Adrenal gland (tissue), 9 donors: ENCODE measurements at regions not wholly inside any gene's neighbourhood (a gene's known extent, or its start where the extent isn't known, plus 50 kb on each side); places are given as distances from the start of the nearest gene placed in this dataset.
A peak's percentile ranks its signal among the peaks of the same experiment; 100 is the strongest.

Source experiments
- DNase-seq, 7 donors: peaks; one replicate each; pipeline ENCODE4 v3.0.0-alpha.2; 2019 to 2020
- H3K27ac ChIP-seq, 5 donors: fragments of 200-600 bp; sonication (generic) in 4 of 5; 1 replicate in 3 of 5; 2 replicates in 2 of 5; pipeline versions ENCODE4 v1.5.1 to v1.8.0; 2016 to 2020; ENCODE audit warnings: mild to moderate bottlenecking in 1 of 5
- H3K27me3 ChIP-seq: fragments of 200-600 bp; 2 replicates; pipeline ENCODE4 v1.8.0; 2021
- H3K36me3 ChIP-seq, 2 donors: fragments of 200-600 bp; replicated peaks in 1 of 2; 1 replicate in 1 of 2; 2 replicates in 1 of 2; pipeline versions ENCODE4 v1.5.1 to v1.8.0; 2018 to 2022
- H3K4me1 ChIP-seq, 2 donors: fragments of 200-600 bp; replicated peaks in 1 of 2; 1 replicate in 1 of 2; 2 replicates in 1 of 2; pipeline versions ENCODE4 v1.5.1 to v1.8.0; 2018 to 2021
- H3K4me3 ChIP-seq, 4 donors: fragments of 200-600 bp; sonication (generic) in 3 of 4; one replicate each; pipeline ENCODE4 v1.5.1; 2016 to 2018
- H3K9me3 ChIP-seq, 3 donors: fragments of 200-600 bp; sonication (generic) in 1 of 3; replicated peaks in 1 of 3; 1 replicate in 2 of 3; 2 replicates in 1 of 3; pipeline versions ENCODE4 v1.5.1 to v1.8.0; 2016 to 2021
- CTCF ChIP-seq, 6 experiments: fragments of 450-650 bp in 4 of 6; fragments of 200-600 bp in 2 of 6; sonication (generic) in 1 of 6; IDR thresholded peaks; 1 replicate in 5 of 6; 2 replicates in 1 of 6; pipeline versions ENCODE4 v1.5.1 to v1.8.0; 2016 to 2021; ENCODE audit warnings: antibody characterized with exemption in 6 of 6, mild to moderate bottlenecking in 2 of 6, moderate library complexity in 1 of 6
- POLR2A ChIP-seq, 2 donors: fragments of 450-650 bp; IDR thresholded peaks; one replicate each; pipeline ENCODE4 v1.6.1; 2017; ENCODE audit warnings: antibody characterized with exemption in 2 of 2, mild to moderate bottlenecking in 2 of 2, moderate library complexity in 1 of 2
- WGBS, 4 donors: extraction: QIAGEN DNeasy Blood & Tissue Kit in 2 of 4; methylation state at CpG; one replicate each; pipeline versions ENCODE4 v1.1.5 to v1.1.7; 2013 to 2017; 5-methylcytosine and 5-hydroxymethylcytosine counted together
- intact Hi-C, 2 donors: fragments of 100-400 bp; cut with DNase I; formaldehyde crosslinking; loops; one replicate each; pipeline versions ENCODE4 v1.14.1 to v1.15.0; 2022 to 2023
- donor health status: healthy with polysubstance abuse.
- donor health status: Bipolar disorder and iron deficiency.
- donor health status: DM: yes; HTN: yes; CAD: no.
- donor health status: DM: no; HTN: no; CAD: no.
- donor health status: DM: no; HTN: no; CAD: no.

GRCh38 chr5:176162198-176162597, 76.0 kb upstream of the SIMC1 start:
- Histone ChIP-seq H3K4me3 (no peak overlapping the region), H3K27ac (no peak overlapping the region), H3K4me1 (no peaks in the 10 kb centered on the region), H3K27me3 (no peaks in the 10 kb centered on the region), H3K9me3 (no peaks in the 10 kb centered on the region), H3K36me3 (no peaks in the 10 kb centered on the region)
- intact Hi-C loops: no loop called here
- TF ChIP-seq CTCF (IDR thresholded peaks at IDR 0.05): no peak
- TF ChIP-seq POLR2A (IDR thresholded peaks at IDR 0.05): no peak
- WGBS, 4 donors: 24 to 45% (median 34%) methylated on average over 3 of the region's 3 CpGs
- peak in 6 of 7 donors; percentile 40 to 69 (median 50) for DNase-seq

GRCh38 chr5:176162888-176163287, 75.3 kb upstream of the SIMC1 start:
- Histone ChIP-seq H3K9me3 (no peaks in the 10 kb centered on the region), H3K27me3 (no peaks in the 10 kb centered on the region), H3K4me1 (no peaks in the 10 kb centered on the region), H3K27ac (no peak overlapping the region), H3K4me3 (no peak overlapping the region), H3K36me3 (no peaks in the 10 kb centered on the region)
- intact Hi-C loops: no loop called here
- no peak for TF ChIP-seq POLR2A (IDR thresholded peaks at IDR 0.05)
- TF ChIP-seq CTCF (IDR thresholded peaks at IDR 0.05): no peak
- no peak for DNase-seq
- WGBS, 4 donors: 82 to 89% (median 85%) methylated on average over 4 of the region's 4 CpGs

- H3K27ac ChIP-seq: no peak overlapping the region
- H3K4me1 ChIP-seq: no peaks in the 10 kb centered on the region
- no peak for TF ChIP-seq POLR2A (IDR thresholded peaks at IDR 0.05)
- TF ChIP-seq CTCF (IDR thresholded peaks at IDR 0.05): no peak
- H3K36me3 ChIP-seq: no peaks in the 10 kb centered on the region
- no peaks in the 10 kb centered on the region for H3K9me3 ChIP-seq
- DNase-seq: no peak
- 88 to 92% (median 89%) methylated on average over 4 of the region's 4 CpGs for WGBS, 4 donors
- intact Hi-C loops: no loop called here
- no peaks in the 10 kb centered on the region for H3K27me3 ChIP-seq
- no peak overlapping the region for H3K4me3 ChIP-seq
Measured at GRCh38 chr5:176166427-176166826, 71.8 kb upstream of the SIMC1 start.

- no peaks in the 10 kb centered on the region for H3K27me3 ChIP-seq
- H3K4me3 ChIP-seq: no peak overlapping the region
Measured at GRCh38 chr5:176167800-176168199, 70.4 kb upstream of the SIMC1 start.

More at GRCh38 chr5:176167800-176168199, 70.4 kb upstream of the SIMC1 start:
- Histone ChIP-seq H3K27ac (no peak overlapping the region), H3K36me3 (no peaks in the 10 kb centered on the region), H3K4me1 (no peaks in the 10 kb centered on the region), H3K9me3 (no peaks in the 10 kb centered on the region)
- WGBS, 4 donors: 64 to 83% (median 68%) methylated on average over 6 of the region's 6 CpGs
- TF ChIP-seq CTCF (IDR thresholded peaks at IDR 0.05) (no peak), POLR2A (IDR thresholded peaks at IDR 0.05) (no peak)
- no peak for DNase-seq
- intact Hi-C loops: no loop called here
